Breast epithelium (tissue), 4 donors: ENCODE measurements at regions not wholly inside any gene's neighbourhood (a gene's known extent, or its start where the extent isn't known, plus 50 kb on each side); places are given as distances from the start of the nearest gene placed in this dataset.

Source experiments
- DNase-seq, 2 donors: peaks; one replicate each; pipeline ENCODE4 v3.0.0-alpha.2; 2019; ENCODE audit warnings: low spot score in 2 of 2
- H3K27ac ChIP-seq, 2 donors: fragments of 200-600 bp; sonication (generic) in 1 of 2; one replicate each; pipeline ENCODE4 v1.5.1; 2016 to 2019; ENCODE audit warnings: mild to moderate bottlenecking in 1 of 2
- H3K27me3 ChIP-seq, 2 donors: fragments of 200-600 bp; sonication (generic) in 1 of 2; one replicate each; pipeline versions ENCODE4 v1.5.1 to v1.6.0; 2017 to 2019; ENCODE audit warnings: control low read depth in 1 of 2, mild to moderate bottlenecking in 1 of 2
- H3K36me3 ChIP-seq: fragments of 200-600 bp; one replicate; pipeline ENCODE4 v1.5.1; 2019
- H3K4me1 ChIP-seq, 2 donors: fragments of 200-600 bp; sonication (generic); one replicate each; pipeline ENCODE4 v1.5.1; 2016 to 2019; ENCODE audit warnings: control low read depth in 1 of 2
- H3K4me3 ChIP-seq, 3 donors: fragments of 200-600 bp; sonication (generic); 1 replicate in 2 of 3; 2 replicates in 1 of 3; pipeline ENCODE4 v1.5.1; 2016 to 2019; ENCODE audit warnings: mild to moderate bottlenecking in 3 of 3, moderate library complexity in 2 of 3
- H3K9me3 ChIP-seq, 2 donors: fragments of 200-600 bp; sonication (generic) in 1 of 2; one replicate each; pipeline ENCODE4 v1.5.1; 2016 to 2019; ENCODE audit warnings: control low read depth in 1 of 2
- CTCF ChIP-seq, 3 donors: fragments of 450-650 bp; IDR thresholded peaks; one replicate each; pipeline ENCODE4 v1.5.1; 2016 to 2017; ENCODE audit warnings: antibody characterized with exemption in 3 of 3, mild to moderate bottlenecking in 3 of 3, moderate library complexity in 3 of 3
- POLR2A ChIP-seq: fragments of 450-650 bp; IDR thresholded peaks from one replicate; pipeline ENCODE4 v1.6.1; 2016; ENCODE audit warnings: antibody characterized with exemption, mild to moderate bottlenecking, moderate library complexity
- POLR2AphosphoS5 ChIP-seq, 3 donors: sonication (generic); formaldehyde crosslinking; IDR thresholded peaks; one replicate each; pipeline ENCODE4 v1.6.1; 2017; ENCODE audit warnings: antibody characterized with exemption in 3 of 3
- intact Hi-C: fragments of 100-400 bp; cut with DNase I; formaldehyde crosslinking; loops from one replicate; pipeline ENCODE4 v1.15.1; 2023; ENCODE audit warnings: low total_unique reads

- Histone ChIP-seq H3K27me3 (no peaks in the 10 kb centered on the region), H3K4me1 (no peaks in the 10 kb centered on the region), H3K4me3 (no peak overlapping the region), H3K27ac (no peak overlapping the region), H3K9me3 (peaks cover 0 to 18% of the 10 kb centered on the region in 2 donors), H3K36me3 (no peaks in the 10 kb centered on the region)
- DNase-seq, result no peak
- TF ChIP-seq POLR2AphosphoS5 (IDR thresholded peaks at IDR 0.05) (no peak), CTCF (IDR thresholded peaks at IDR 0.05) (no peak), POLR2A (no peak)
- intact Hi-C loops, result no loop called here
Measured at GRCh38 chr11:105344938-105345337, 205.4 kb upstream of the CARD18 start.

- DNase-seq, result no peak
- intact Hi-C loops, result no loop called here
Measured at GRCh38 chr11:105334025-105334714, 194.6 kb upstream of the CARD18 start.

GRCh38 chr11:105333153-105333552 is 193.6 kb upstream of the CARD18 start:
- Histone ChIP-seq H3K27ac (no peak overlapping the region), H3K9me3 (peaks cover 0 to 8% of the 10 kb centered on the region in 2 donors), H3K27me3 (no peaks in the 10 kb centered on the region), H3K4me3 (no peak overlapping the region), H3K4me1 (no peaks in the 10 kb centered on the region), H3K36me3 (no peaks in the 10 kb centered on the region)
- no peak for TF ChIP-seq POLR2A
- no peak for TF ChIP-seq POLR2AphosphoS5 (IDR thresholded peaks at IDR 0.05)
- TF ChIP-seq CTCF (IDR thresholded peaks at IDR 0.05), result no peak
- DNase-seq, result no peak
- intact Hi-C loops, result no loop called here

More at GRCh38 chr11:105334025-105334714, 194.6 kb upstream of the CARD18 start:
- Histone ChIP-seq H3K27me3 (no peaks in the 10 kb centered on the region), H3K36me3 (no peaks in the 10 kb centered on the region), H3K4me3 (no peak overlapping the region), H3K9me3 (peaks cover 0 to 8% of the 10 kb centered on the region in 2 donors), H3K4me1 (no peaks in the 10 kb centered on the region), H3K27ac (no peak overlapping the region)
- TF ChIP-seq POLR2A (no peak), CTCF (IDR thresholded peaks at IDR 0.05) (no peak), POLR2AphosphoS5 (IDR thresholded peaks at IDR 0.05) (no peak)

- Histone ChIP-seq H3K27me3 (no peaks in the 10 kb centered on the region), H3K36me3 (no peaks in the 10 kb centered on the region), H3K4me3 (no peak overlapping the region), H3K27ac (no peak overlapping the region), H3K9me3 (peaks cover 0 to 6% of the 10 kb centered on the region in 2 donors), H3K4me1 (no peaks in the 10 kb centered on the region)
- DNase-seq, result no peak
- TF ChIP-seq POLR2AphosphoS5 (IDR thresholded peaks at IDR 0.05) (no peak), POLR2A (no peak), CTCF (IDR thresholded peaks at IDR 0.05) (no peak)
- intact Hi-C loops, result no loop called here
Measured at GRCh38 chr11:105332171-105332570, 192.6 kb upstream of the CARD18 start.

GRCh38 chr11:105328061-105328460 is 188.5 kb upstream of the CARD18 start:
- intact Hi-C loops, result no loop called here
- TF ChIP-seq POLR2AphosphoS5 (IDR thresholded peaks at IDR 0.05), result no peak
- no peak for TF ChIP-seq POLR2A
- TF ChIP-seq CTCF (IDR thresholded peaks at IDR 0.05), result no peak
- DNase-seq, result no peak

More at GRCh38 chr11:105328061-105328460, 188.5 kb upstream of the CARD18 start:
- no peaks in the 10 kb centered on the region for H3K36me3 ChIP-seq
- no peaks in the 10 kb centered on the region for H3K4me1 ChIP-seq
- H3K27ac ChIP-seq, result no peak overlapping the region
- H3K9me3 ChIP-seq, result no peaks in the 10 kb centered on the region
- no peak overlapping the region for H3K4me3 ChIP-seq
- no peaks in the 10 kb centered on the region for H3K27me3 ChIP-seq
